ENCODE measurements at regions not wholly inside any gene's neighbourhood (a gene's known extent, or its start where the extent isn't known, plus 50 kb on each side); places are given as distances from the start of the nearest gene placed in this dataset.
A peak's percentile ranks its signal among the peaks of the same experiment; 100 is the strongest.

GRCh38 chr2:24418166-24418841 is 58.0 kb upstream of the ITSN2 start:
- DNase-seq, result peak; percentile 71 to 87
- H3K4me1 Mint-ChIP-seq (ENCODE audit: low read depth, unreplicated experiment), result peaks cover 9% of the 10 kb centered on the region
- CTCF ChIA-PET, result interaction anchor here (0.5 to 1.2 kb wide), 4 partner anchors 9 to 748 kb away, joined by 3 to 5 read pairs (median 3); no protein-coding TSS in a partner anchor
- no peaks in the 10 kb centered on the region for H3K27me3 Mint-ChIP-seq (ENCODE audit: insufficient read depth, unreplicated experiment)
- Histone ChIP-seq H3K4me1 (peaks cover 9% of the 10 kb centered on the region), H3K36me3 (ENCODE audit: control insufficient read depth, insufficient read depth, low read length) (no peaks in the 10 kb centered on the region), H3K9me3 (no peaks in the 10 kb centered on the region), H3K27me3 (replicated peaks; ENCODE audit: control insufficient read depth, insufficient read depth, low read length) (no peaks in the 10 kb centered on the region), H3K4me3 (ENCODE audit: low read depth, low read length) (no peak overlapping the region)
- TF ChIP-seq CTCF (IDR thresholded peaks at IDR 0.05; ENCODE audit: insufficient read depth in 1 of 2, low read depth in 1 of 2, low read length in 1 of 2, severe bottlenecking in 1 of 2, unreplicated experiment in 1 of 2), result no peak
- no peaks in the 10 kb centered on the region for H3K9me3 Mint-ChIP-seq (ENCODE audit: unreplicated experiment)
- peak overlapping the region; percentile 77 for H3K27ac Mint-ChIP-seq (ENCODE audit: unreplicated experiment)
- BruUV-seq (replicated peaks), result no TSS peak
- peak overlapping the region; percentile 46 for H3K4me3 Mint-ChIP-seq (ENCODE audit: unreplicated experiment)
- intact Hi-C loops (cut with micrococcal nuclease; ENCODE audit: unreplicated experiment), result loop anchor here (5.0 to 10.0 kb wide), 4 partner anchors 49 to 776 kb away; partner anchors contain the start of gene ADCY3
- POLR2A ChIA-PET, result no interaction called here
- peaks cover 6% of the 10 kb centered on the region for H3K36me3 Mint-ChIP-seq (ENCODE audit: insufficient read depth, unreplicated experiment)

GRCh38 chr2:24412812-24413211 is 52.5 kb upstream of the ITSN2 start:
- Histone ChIP-seq H3K27me3 (replicated peaks; ENCODE audit: control insufficient read depth, insufficient read depth, low read length) (no peaks in the 10 kb centered on the region), H3K4me1 (no peaks in the 10 kb centered on the region), H3K36me3 (ENCODE audit: control insufficient read depth, insufficient read depth, low read length) (no peaks in the 10 kb centered on the region), H3K4me3 (ENCODE audit: low read depth, low read length) (no peak overlapping the region), H3K9me3 (no peaks in the 10 kb centered on the region)
- no peak overlapping the region for H3K4me3 Mint-ChIP-seq (ENCODE audit: unreplicated experiment)
- CTCF ChIA-PET, result no interaction called here
- H3K4me1 Mint-ChIP-seq (ENCODE audit: low read depth, unreplicated experiment), result no peaks in the 10 kb centered on the region
- intact Hi-C loops (cut with micrococcal nuclease; ENCODE audit: unreplicated experiment), result loop anchor here (10.0 kb wide), 3 partner anchors 272 to 782 kb away; partner anchors contain the start of gene ADCY3
- POLR2A ChIA-PET, result no interaction called here
- no peaks in the 10 kb centered on the region for H3K36me3 Mint-ChIP-seq (ENCODE audit: insufficient read depth, unreplicated experiment)
- H3K27ac Mint-ChIP-seq (ENCODE audit: unreplicated experiment), result no peak overlapping the region
- no peaks in the 10 kb centered on the region for H3K9me3 Mint-ChIP-seq (ENCODE audit: unreplicated experiment)
- no peak for DNase-seq
- TF ChIP-seq CTCF (IDR thresholded peaks at IDR 0.05; ENCODE audit: insufficient read depth in 1 of 2, low read depth in 1 of 2, low read length in 1 of 2, severe bottlenecking in 1 of 2, unreplicated experiment in 1 of 2), result no peak
- no peaks in the 10 kb centered on the region for H3K27me3 Mint-ChIP-seq (ENCODE audit: insufficient read depth, unreplicated experiment)
- no TSS peak for BruUV-seq (replicated peaks)

GRCh38 chr2:24411488-24412151 is 51.3 kb upstream of the ITSN2 start:
- Mint-ChIP-seq H3K36me3 (ENCODE audit: insufficient read depth, unreplicated experiment) (no peaks in the 10 kb centered on the region), H3K27me3 (ENCODE audit: insufficient read depth, unreplicated experiment) (no peaks in the 10 kb centered on the region), H3K9me3 (ENCODE audit: unreplicated experiment) (no peaks in the 10 kb centered on the region), H3K4me3 (ENCODE audit: unreplicated experiment) (no peak overlapping the region), H3K27ac (ENCODE audit: unreplicated experiment) (no peak overlapping the region), H3K4me1 (ENCODE audit: low read depth, unreplicated experiment) (no peaks in the 10 kb centered on the region)
- no peak for TF ChIP-seq CTCF (IDR thresholded peaks at IDR 0.05; ENCODE audit: insufficient read depth in 1 of 2, low read depth in 1 of 2, low read length in 1 of 2, severe bottlenecking in 1 of 2, unreplicated experiment in 1 of 2)
- no peak for DNase-seq
- BruUV-seq (replicated peaks), result no TSS peak
- intact Hi-C loops (cut with micrococcal nuclease; ENCODE audit: unreplicated experiment), result loop anchor here (10.0 kb wide), 3 partner anchors 273 to 783 kb away; partner anchors contain the start of gene ADCY3
- no peaks in the 10 kb centered on the region for H3K4me1 ChIP-seq
- ChIA-PET CTCF (interaction anchor here (1.7 kb wide), 1 partner anchor 414 kb away, joined by 7 read pairs; no protein-coding TSS in a partner anchor), POLR2A (no interaction called here)
- H3K36me3 ChIP-seq (ENCODE audit: control insufficient read depth, insufficient read depth, low read length), result no peaks in the 10 kb centered on the region
- no peaks in the 10 kb centered on the region for H3K27me3 ChIP-seq (replicated peaks; ENCODE audit: control insufficient read depth, insufficient read depth, low read length)
- H3K4me3 ChIP-seq (ENCODE audit: low read depth, low read length), result no peak overlapping the region
- no peaks in the 10 kb centered on the region for H3K9me3 ChIP-seq

Data from Caco-2 (cell line).